ENCODE measurements at regions not wholly inside any gene's neighbourhood (a gene's known extent, or its start where the extent isn't known, plus 50 kb on each side); places are given as distances from the start of the nearest gene placed in this dataset.

- TF ChIP-seq MAX (IDR thresholded peaks at IDR 0.05; ENCODE audit: low read depth, low read length) (no peak), POLR2A (IDR thresholded peaks at IDR 0.05; ENCODE audit: extremely low read depth, insufficient read length) (no peak), CTCF (IDR thresholded peaks at IDR 0.05; ENCODE audit: low read depth, low read length) (no peak), MYC (IDR thresholded peaks at IDR 0.05; ENCODE audit: low read depth, low read length) (no peak)
These were observed 478.4 kb downstream of the HS3ST3B1 start for GRCh38 chr17:14779241-14779640.

All from NB4 (cell line).